NCI-H187 (cell line): ENCODE measurements at regions not wholly inside any gene's neighbourhood (a gene's known extent, or its start where the extent isn't known, plus 50 kb on each side); places are given as distances from the start of the nearest gene placed in this dataset.
"Not testable (repeated sequence)": the region's sequence is repeated elsewhere in the genome, so short reads cannot be mapped to it uniquely, and the experiment has no call there.

Source experiments
- DNase-seq, 2 experiments: peaks; one replicate each; lab custom pipeline; 2025; lab: John Stamatoyannopoulos, UW

- no peak for DNase-seq
Measured at GRCh38 chr15:92753591-92753990, 98.0 kb upstream of the FAM174B start.

- no peak for DNase-seq
Measured at GRCh38 chr15:92763459-92763858, 107.9 kb upstream of the FAM174B start.

GRCh38 chr15:92768131-92768530 is 112.6 kb upstream of the FAM174B start:
- not testable (repeated sequence) for DNase-seq

- no peak for DNase-seq
Measured at GRCh38 chr15:92770641-92771040, 115.1 kb upstream of the FAM174B start.

GRCh38 chr15:92772061-92772460 is 116.5 kb upstream of the FAM174B start:
- DNase-seq: no peak

- no peak for DNase-seq
Measured at GRCh38 chr15:92772626-92773244, 117.2 kb upstream of the FAM174B start.

GRCh38 chr15:92773340-92773739 is 117.8 kb upstream of the FAM174B start:
- no peak for DNase-seq

- no peak for DNase-seq
Measured at GRCh38 chr15:92779874-92780273, 120.2 kb upstream of the CHD2 start.

GRCh38 chr15:92780843-92781242 is 119.3 kb upstream of the CHD2 start:
- peak in 1 of 2 experiments; percentile 45 for DNase-seq

GRCh38 chr15:92781925-92782453 is 118.1 kb upstream of the CHD2 start:
- no peak for DNase-seq

GRCh38 chr15:92787116-92787515 is 113.0 kb upstream of the CHD2 start:
- DNase-seq: no peak

GRCh38 chr15:92788196-92788595 is 111.9 kb upstream of the CHD2 start:
- no peak for DNase-seq

GRCh38 chr15:92788793-92789192 is 111.3 kb upstream of the CHD2 start:
- DNase-seq: not testable (repeated sequence)

- no peak for DNase-seq
Measured at GRCh38 chr15:92796161-92796611, 103.9 kb upstream of the CHD2 start.

- peak; percentile 54 to 67 for DNase-seq
Measured at GRCh38 chr15:92797168-92798052, 102.7 kb upstream of the CHD2 start.

GRCh38 chr15:92800013-92800412 is 100.1 kb upstream of the CHD2 start:
- no peak for DNase-seq

- DNase-seq: not testable (repeated sequence)
Measured at GRCh38 chr15:92800416-92801055, 99.6 kb upstream of the CHD2 start.

- DNase-seq: not testable (repeated sequence)
Measured at GRCh38 chr15:92801056-92801773, 98.9 kb upstream of the CHD2 start.

GRCh38 chr15:92801774-92802464 is 98.2 kb upstream of the CHD2 start:
- DNase-seq: no peak

GRCh38 chr15:92803536-92803851 is 96.6 kb upstream of the CHD2 start:
- no peak for DNase-seq

- no peak for DNase-seq
Measured at GRCh38 chr15:92803852-92804609, 96.1 kb upstream of the CHD2 start.
